Mucosa of descending colon (tissue), 3 donors: ENCODE measurements at regions not wholly inside any gene's neighbourhood (a gene's known extent, or its start where the extent isn't known, plus 50 kb on each side); places are given as distances from the start of the nearest gene placed in this dataset.

Experiments used
- ATAC-seq: fragments of 200-7000 bp; cut with Tn5 transposase; one replicate; pipeline ENCODE4 v1.9.1; 2020; ENCODE audit warnings: mild to moderate bottlenecking, moderate library complexity
- DNase-seq, 3 donors: peaks; one replicate each; pipeline ENCODE4 v3.0.0-alpha.2; 2020
- H3K36me3 ChIP-seq: fragments of 200-600 bp; one replicate; pipeline ENCODE4 v1.8.0; 2021; ENCODE audit warnings: low read depth, mild to moderate bottlenecking
- H3K4me1 ChIP-seq: fragments of 200-600 bp; one replicate; pipeline ENCODE4 v1.8.0; 2021; ENCODE audit warnings: low read depth, mild to moderate bottlenecking
- H3K4me3 ChIP-seq: fragments of 200-600 bp; one replicate; pipeline ENCODE4 v1.8.0; 2021; ENCODE audit warnings: mild to moderate bottlenecking
- H3K9me3 ChIP-seq: fragments of 200-600 bp; one replicate; pipeline ENCODE4 v1.8.0; 2021; ENCODE audit warnings: mild to moderate bottlenecking
- intact Hi-C, 2 donors: fragments of 100-400 bp; cut with DNase I in 1 of 2; cut with micrococcal nuclease in 1 of 2; formaldehyde crosslinking; loops; one replicate each; pipeline versions ENCODE4 v1.11.0 to v1.11.1; 2022; cut with DNase I, micrococcal nuclease
- TF ChIP-seq, protein P1 (sequence below): fragments of 200-600 bp; IDR thresholded peaks from one replicate; pipeline ENCODE4 v1.8.0; 2022; ENCODE audit warnings: antibody characterized with exemption, mild to moderate bottlenecking
- donor health status: DM: no; HTN: no; CAD: no; lungs with moderate emphysema.
- donor health status: DM: no; HTN: no; CAD: no.
- donor health status: DM: no; HTN: yes; CAD: no.

DNA sequence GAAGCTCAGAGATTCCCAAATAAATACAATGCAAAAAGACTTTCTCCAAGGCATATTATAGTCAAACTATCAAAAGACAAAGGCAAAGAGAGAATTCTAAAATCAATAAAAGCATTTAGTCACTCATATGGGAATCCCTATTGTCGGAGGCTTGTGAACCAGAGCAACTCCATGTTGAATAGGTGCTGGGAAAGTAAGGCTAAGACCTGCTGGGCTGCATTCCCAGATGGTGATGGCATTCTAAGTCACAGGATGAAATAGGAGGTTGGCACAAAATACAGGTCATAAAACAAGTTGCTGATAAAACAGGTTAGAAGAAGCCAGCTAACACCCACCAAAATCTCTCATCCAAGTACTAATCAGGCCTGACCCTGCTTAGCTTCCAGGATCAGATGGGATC, 84.5 kb downstream of the JRKL start:
- Histone ChIP-seq H3K4me3 (no peak overlapping the region), H3K4me1 (no peaks in the 10 kb centered on the region), H3K9me3 (peaks cover 4% of the 10 kb centered on the region), H3K36me3 (no peaks in the 10 kb centered on the region)
- intact Hi-C loops = no loop called here
- DNase-seq = no peak
- ATAC-seq = no peak
- TF ChIP-seq, protein P1, sequence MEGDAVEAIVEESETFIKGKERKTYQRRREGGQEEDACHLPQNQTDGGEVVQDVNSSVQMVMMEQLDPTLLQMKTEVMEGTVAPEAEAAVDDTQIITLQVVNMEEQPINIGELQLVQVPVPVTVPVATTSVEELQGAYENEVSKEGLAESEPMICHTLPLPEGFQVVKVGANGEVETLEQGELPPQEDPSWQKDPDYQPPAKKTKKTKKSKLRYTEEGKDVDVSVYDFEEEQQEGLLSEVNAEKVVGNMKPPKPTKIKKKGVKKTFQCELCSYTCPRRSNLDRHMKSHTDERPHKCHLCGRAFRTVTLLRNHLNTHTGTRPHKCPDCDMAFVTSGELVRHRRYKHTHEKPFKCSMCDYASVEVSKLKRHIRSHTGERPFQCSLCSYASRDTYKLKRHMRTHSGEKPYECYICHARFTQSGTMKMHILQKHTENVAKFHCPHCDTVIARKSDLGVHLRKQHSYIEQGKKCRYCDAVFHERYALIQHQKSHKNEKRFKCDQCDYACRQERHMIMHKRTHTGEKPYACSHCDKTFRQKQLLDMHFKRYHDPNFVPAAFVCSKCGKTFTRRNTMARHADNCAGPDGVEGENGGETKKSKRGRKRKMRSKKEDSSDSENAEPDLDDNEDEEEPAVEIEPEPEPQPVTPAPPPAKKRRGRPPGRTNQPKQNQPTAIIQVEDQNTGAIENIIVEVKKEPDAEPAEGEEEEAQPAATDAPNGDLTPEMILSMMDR = no peak

DNA sequence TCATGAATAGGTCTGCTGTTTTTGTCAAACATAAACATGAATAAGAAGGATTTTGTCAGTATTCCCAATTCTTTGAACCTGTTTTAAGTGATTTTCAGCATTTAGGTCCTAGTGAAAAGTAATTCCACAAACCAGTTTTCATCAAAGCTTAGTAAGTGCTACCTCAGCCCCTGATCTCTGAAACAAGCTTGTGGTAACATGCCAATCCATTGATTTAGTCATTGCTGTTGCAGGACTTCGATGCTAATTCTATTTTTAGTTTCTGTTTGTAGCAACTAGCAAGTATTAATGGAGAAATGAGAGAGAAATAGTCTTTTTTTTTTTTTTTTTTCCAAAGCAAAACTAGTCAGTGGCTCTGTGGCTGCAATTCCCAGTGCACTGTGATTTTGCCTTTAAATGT, 91.4 kb downstream of the JRKL start:
- TF ChIP-seq, protein P1 = no peak
- H3K4me1 ChIP-seq = no peaks in the 10 kb centered on the region
- no peaks in the 10 kb centered on the region for H3K36me3 ChIP-seq
- DNase-seq (no peak), ATAC-seq (no peak)
- no peaks in the 10 kb centered on the region for H3K9me3 ChIP-seq
- intact Hi-C loops = no loop called here
- H3K4me3 ChIP-seq = no peak overlapping the region

DNA sequence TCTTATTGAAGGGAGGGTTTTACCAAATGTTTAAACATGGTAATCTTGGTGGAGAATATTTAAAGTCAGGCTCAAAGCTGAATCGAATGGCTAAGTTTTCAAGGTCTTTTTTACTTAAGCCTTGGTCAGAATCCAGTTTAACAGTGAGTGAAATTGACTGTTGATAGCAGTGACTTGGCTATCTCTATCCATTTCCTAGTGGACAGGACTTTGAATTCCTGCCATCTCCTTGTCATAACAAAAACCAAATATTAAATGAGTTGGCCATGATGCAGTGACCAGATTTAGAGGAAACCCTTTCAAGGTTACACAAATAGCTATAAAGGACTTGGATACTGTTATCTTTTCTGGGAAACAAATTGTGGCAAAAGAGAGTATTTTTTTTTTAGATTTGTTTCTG, 92.0 kb downstream of the JRKL start:
- H3K4me3 ChIP-seq = no peak overlapping the region
- H3K4me1 ChIP-seq = no peaks in the 10 kb centered on the region
- H3K36me3 ChIP-seq = no peaks in the 10 kb centered on the region
- DNase-seq (no peak), ATAC-seq (no peak)
- TF ChIP-seq, protein P1 = no peak
- intact Hi-C loops = no loop called here
- H3K9me3 ChIP-seq = no peaks in the 10 kb centered on the region

DNA sequence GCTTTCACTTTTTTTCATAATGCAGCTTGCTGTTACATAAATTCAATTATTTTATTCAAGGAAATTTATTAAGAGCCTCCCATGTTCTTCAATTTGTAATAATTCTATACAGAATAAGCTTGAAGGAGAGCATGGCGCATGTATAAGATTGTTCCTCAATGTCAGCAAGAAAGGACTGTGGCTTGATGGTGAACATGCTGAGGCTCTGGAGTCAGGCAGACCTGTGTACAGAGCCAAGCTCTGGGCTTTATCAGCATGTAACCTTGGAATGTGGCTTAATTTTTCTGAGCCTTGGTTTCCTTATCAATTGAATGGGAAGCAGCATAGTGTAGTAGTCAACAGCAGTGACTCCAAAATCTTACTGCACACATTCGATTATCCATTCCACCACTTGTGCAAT, 92.4 kb downstream of the JRKL start:
- intact Hi-C loops = no loop called here
- no peaks in the 10 kb centered on the region for H3K9me3 ChIP-seq
- TF ChIP-seq, protein P1 = no peak
- DNase-seq (no peak), ATAC-seq (no peak)
- no peaks in the 10 kb centered on the region for H3K4me1 ChIP-seq
- no peaks in the 10 kb centered on the region for H3K36me3 ChIP-seq
- no peak overlapping the region for H3K4me3 ChIP-seq

DNA sequence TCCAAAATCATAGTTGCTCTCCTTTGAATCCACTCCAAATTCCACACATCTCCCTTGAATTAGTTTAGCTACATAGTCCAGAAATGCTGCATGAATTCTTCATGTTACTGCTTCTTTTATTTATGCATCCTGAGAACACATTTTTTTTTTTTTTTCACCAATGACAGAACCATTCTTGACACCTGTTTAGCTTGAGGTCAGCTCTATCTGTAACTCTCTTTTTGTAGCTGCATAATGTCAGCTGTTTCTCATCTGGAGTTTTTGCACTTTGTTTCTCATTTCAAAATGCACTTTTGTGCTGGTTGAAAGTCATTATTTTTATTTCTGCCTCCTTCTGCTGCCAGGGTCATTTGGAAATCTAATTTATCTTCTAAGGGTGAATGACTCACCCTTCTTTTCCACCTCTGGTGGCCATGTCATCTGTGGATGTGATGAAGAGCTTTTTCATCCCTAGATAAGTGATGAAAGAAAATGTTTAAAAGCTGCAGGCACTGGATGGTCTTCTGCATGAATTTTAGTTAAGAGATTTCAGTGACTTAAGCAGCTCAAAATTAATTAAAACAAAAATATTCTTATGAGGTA, 93.7 kb downstream of the JRKL start:
- Histone ChIP-seq H3K4me1 (no peaks in the 10 kb centered on the region), H3K36me3 (no peaks in the 10 kb centered on the region), H3K9me3 (no peaks in the 10 kb centered on the region), H3K4me3 (no peak overlapping the region)
- DNase-seq = no peak
- TF ChIP-seq, protein P1 = no peak
- ATAC-seq = no peak
- intact Hi-C loops = no loop called here

DNA sequence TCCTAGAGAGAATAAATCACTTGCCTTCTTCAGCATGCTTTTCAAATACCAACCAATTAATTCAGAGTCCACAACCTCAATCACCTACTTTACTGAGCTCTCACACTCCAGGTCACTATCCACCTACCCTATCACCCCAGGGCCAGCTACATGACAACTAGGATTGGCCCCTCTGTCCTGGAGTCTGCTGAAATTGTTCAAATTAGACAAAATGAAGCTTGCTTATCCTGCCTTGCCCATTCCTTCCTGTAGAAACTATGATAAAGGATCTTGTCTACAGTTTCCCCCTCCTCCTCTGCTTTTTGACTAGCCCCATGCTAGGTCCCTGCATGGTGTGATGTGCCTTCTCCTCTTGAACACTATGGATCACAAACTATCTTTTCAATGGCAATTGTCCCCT, 94.5 kb downstream of the JRKL start:
- TF ChIP-seq, protein P1 = no peak
- ATAC-seq (no peak), DNase-seq (no peak)
- Histone ChIP-seq H3K36me3 (no peaks in the 10 kb centered on the region), H3K4me3 (no peak overlapping the region), H3K4me1 (no peaks in the 10 kb centered on the region), H3K9me3 (no peaks in the 10 kb centered on the region)
- intact Hi-C loops = no loop called here
